Neural cell (in vitro differentiated cells): ENCODE measurements at regions not wholly inside any gene's neighbourhood (a gene's known extent, or its start where the extent isn't known, plus 50 kb on each side); places are given as distances from the start of the nearest gene placed in this dataset.

Source experiments
- H2AFZ ChIP-seq: fragments of 200-600, 300-800 bp; sonication (generic), shearing (Covaris generic); 2 replicates; pipeline ENCODE4 v1.6.0; 2014; ENCODE audit warnings: low read depth, mild to moderate bottlenecking, antibody characterized with exemption, low read length, moderate library complexity
- H3F3A ChIP-seq: fragments of 200-600 bp; shearing (Covaris generic); 2 replicates; pipeline ENCODE4 v1.6.1; 2016; ENCODE audit warnings: mild to moderate bottlenecking, moderate library complexity, mixed read lengths, antibody characterized with exemption, low read length; ENCODE audit not compliant: insufficient read depth, poor library complexity, severe bottlenecking
- H3K27ac ChIP-seq: fragments of 200-600, 300-800 bp; sonication (generic), shearing (Covaris generic); 2 replicates; pipeline ENCODE4 v1.5.1; 2014; ENCODE audit warnings: mild to moderate bottlenecking, low read length, moderate library complexity
- H3K27me3 ChIP-seq: fragments of 300-800, 200-600 bp; sonication (generic), shearing (Covaris generic); 2 replicates; pipeline ENCODE4 v1.6.0; 2014; ENCODE audit warnings: mild to moderate bottlenecking, low read depth, low read length, moderate library complexity; ENCODE audit not compliant: insufficient read depth
- H3K36me3 ChIP-seq: fragments of 300-800, 200-600 bp; sonication (generic), shearing (Covaris generic); 2 replicates; pipeline ENCODE4 v1.5.1; 2014; ENCODE audit warnings: mild to moderate bottlenecking, antibody characterized with exemption, low read length, moderate library complexity; ENCODE audit not compliant: insufficient read depth
- H3K4me2 ChIP-seq: fragments of 300-800, 200-600 bp; sonication (generic), shearing (Covaris generic); 2 replicates; pipeline ENCODE4 v1.6.0; 2014; ENCODE audit warnings: mild to moderate bottlenecking, low read length
- H3K4me3 ChIP-seq: fragments of 300-800, 200-600 bp; sonication (generic), shearing (Covaris generic); 2 replicates; pipeline ENCODE4 v1.5.1; 2014; ENCODE audit warnings: mild to moderate bottlenecking, low read length, moderate library complexity
- H3K79me2 ChIP-seq: fragments of 200-600 bp; shearing (Covaris generic); replicated peaks from 2 replicates; pipeline ENCODE4 v1.6.0; 2014; ENCODE audit warnings: mild to moderate bottlenecking, low read length, moderate library complexity; ENCODE audit not compliant: insufficient read depth
- H3K9ac ChIP-seq: fragments of 300-800, 200-600 bp; sonication (generic), shearing (Covaris generic); 2 replicates; pipeline ENCODE4 v1.6.1; 2016; ENCODE audit warnings: mild to moderate bottlenecking, low read length, mixed read lengths
- H3K9me2 ChIP-seq: fragments of 200-600 bp; shearing (Covaris generic); 2 replicates; pipeline ENCODE4 v1.6.1; 2016; ENCODE audit warnings: mild to moderate bottlenecking, low read length, mixed read lengths; ENCODE audit not compliant: insufficient read depth
- H3K9me3 ChIP-seq: fragments of 200-600, 300-800 bp; sonication (generic), shearing (Covaris generic); 2 replicates; pipeline ENCODE4 v1.6.1; 2016; ENCODE audit warnings: mild to moderate bottlenecking, mixed run types, low read length, moderate library complexity, mixed read lengths
- H4K20me1 ChIP-seq: fragments of 200-600 bp; shearing (Covaris generic); 2 replicates; pipeline ENCODE4 v1.6.1; 2016; ENCODE audit warnings: mild to moderate bottlenecking, mixed run types; ENCODE audit not compliant: insufficient read depth
- EP300 ChIP-seq: fragments of 450-650 bp; conservative IDR thresholded peaks from 2 replicates; pipeline ENCODE4 v1.6.1; 2014; ENCODE audit warnings: antibody characterized with exemption, mild to moderate bottlenecking, moderate library complexity; ENCODE audit not compliant: poor library complexity, severe bottlenecking
- EZH2 ChIP-seq: fragments of 200-600, 300-800 bp; shearing (Covaris generic), sonication (generic); IDR thresholded peaks from 2 replicates; pipeline ENCODE4 v1.6.1; 2014; ENCODE audit warnings: antibody characterized with exemption, low read length, borderline replicate concordance, mild to moderate bottlenecking; ENCODE audit not compliant: insufficient read depth, poor library complexity, severe bottlenecking
- MXI1 ChIP-seq: fragments of 450-650 bp; conservative IDR thresholded peaks from 2 replicates; pipeline ENCODE4 v1.6.1; 2014; ENCODE audit warnings: antibody characterized with exemption, mild to moderate bottlenecking; ENCODE audit not compliant: poor library complexity, severe bottlenecking
- POLR2AphosphoS5 ChIP-seq: IDR thresholded peaks from 2 replicates; pipeline ENCODE4 v1.6.1; 2012
- RAD21 ChIP-seq: fragments of 450-650 bp; conservative IDR thresholded peaks from 2 replicates; pipeline ENCODE4 v1.6.1; 2014; ENCODE audit warnings: antibody characterized with exemption, mild to moderate bottlenecking, moderate library complexity
- SMC3 ChIP-seq: fragments of 450-650 bp; conservative IDR thresholded peaks from 2 replicates; pipeline ENCODE4 v1.6.1; 2014; ENCODE audit warnings: antibody characterized with exemption, mild to moderate bottlenecking, moderate library complexity; ENCODE audit not compliant: poor library complexity
- TAF1 ChIP-seq: IDR thresholded peaks from 2 replicates; pipeline ENCODE4 v1.6.1; 2012; ENCODE audit warnings: low read depth
- TF ChIP-seq, protein P1 (sequence below): fragments of 450-650 bp; IDR thresholded peaks from 2 replicates; pipeline ENCODE4 v1.5.1; 2014; ENCODE audit warnings: antibody characterized with exemption, mild to moderate bottlenecking, moderate library complexity; ENCODE audit not compliant: poor library complexity, severe bottlenecking
- TF ChIP-seq, protein P2 (sequence below): IDR thresholded peaks from 2 replicates; pipeline ENCODE4 v1.6.1; 2012; ENCODE audit warnings: borderline replicate concordance

DNA sequence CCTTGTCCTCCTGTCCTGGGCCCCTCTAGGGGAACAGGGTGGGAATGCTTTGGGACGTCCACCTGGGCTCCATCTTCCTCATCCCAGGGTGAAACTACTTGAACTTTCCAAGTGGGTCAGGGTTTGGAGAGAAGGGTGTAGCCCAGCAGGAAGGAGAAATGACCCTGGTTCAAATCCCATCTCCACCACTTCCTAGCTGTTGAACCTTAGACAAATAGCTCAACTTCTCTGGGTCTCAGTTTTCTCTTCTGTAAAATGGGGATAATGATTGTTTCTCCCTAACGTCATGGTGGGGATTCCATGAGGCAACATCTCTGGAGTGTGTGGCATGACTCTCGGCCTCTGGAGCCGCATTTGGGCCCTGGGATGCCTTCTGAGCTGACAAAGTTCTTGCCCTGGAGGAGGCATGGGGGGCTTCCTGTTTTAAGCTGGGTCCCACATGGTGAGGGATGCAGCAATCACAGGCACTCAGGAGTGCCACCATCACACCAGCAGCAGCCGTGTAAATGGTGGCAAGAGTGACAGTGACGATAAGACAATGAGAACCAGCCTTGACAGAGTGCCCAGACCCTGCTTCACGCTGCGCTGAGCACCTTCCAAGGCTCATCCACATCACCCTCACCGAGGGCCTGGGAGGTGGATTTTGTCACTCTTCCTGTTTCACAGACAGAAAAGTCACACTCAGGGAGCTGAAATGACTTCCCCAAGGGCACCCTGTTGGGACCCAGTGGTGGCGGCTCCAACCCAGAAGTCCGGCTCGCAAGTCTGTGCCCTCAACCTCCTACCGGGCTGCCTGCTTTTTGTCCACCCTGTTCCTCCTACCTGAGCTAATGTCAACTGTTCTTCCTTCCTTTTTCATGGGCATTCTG, 69.5 kb upstream of the IER5L start (continued):
- TF ChIP-seq POLR2AphosphoS5 (no peak), TAF1 (no peak)

DNA sequence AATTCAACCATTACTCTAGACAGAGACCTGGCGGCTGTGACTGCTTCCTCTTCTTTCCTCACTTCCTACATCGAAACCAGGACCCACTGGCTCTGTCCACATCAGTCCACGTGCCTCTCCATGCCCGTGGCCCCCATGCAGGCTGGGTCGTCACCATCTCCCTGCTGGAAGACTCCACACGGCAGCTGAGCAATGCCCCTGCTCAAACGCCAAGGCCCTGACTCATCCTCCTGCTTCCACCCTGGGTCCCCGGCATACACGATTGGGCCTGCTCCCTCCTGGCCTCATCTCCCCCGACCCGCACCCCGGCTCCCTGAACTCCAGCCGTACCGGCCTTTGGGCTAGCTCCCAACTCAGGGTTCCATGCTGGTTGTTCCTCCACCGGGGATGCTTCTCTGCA, 67.2 kb upstream of the IER5L start:
- no peak overlapping the region for H3K4me2 ChIP-seq
- no peak overlapping the region for H3K27ac ChIP-seq
- H3K27me3 ChIP-seq = no peaks in the 10 kb centered on the region
- no peaks in the 10 kb centered on the region for H4K20me1 ChIP-seq
- TF ChIP-seq, protein P1, sequence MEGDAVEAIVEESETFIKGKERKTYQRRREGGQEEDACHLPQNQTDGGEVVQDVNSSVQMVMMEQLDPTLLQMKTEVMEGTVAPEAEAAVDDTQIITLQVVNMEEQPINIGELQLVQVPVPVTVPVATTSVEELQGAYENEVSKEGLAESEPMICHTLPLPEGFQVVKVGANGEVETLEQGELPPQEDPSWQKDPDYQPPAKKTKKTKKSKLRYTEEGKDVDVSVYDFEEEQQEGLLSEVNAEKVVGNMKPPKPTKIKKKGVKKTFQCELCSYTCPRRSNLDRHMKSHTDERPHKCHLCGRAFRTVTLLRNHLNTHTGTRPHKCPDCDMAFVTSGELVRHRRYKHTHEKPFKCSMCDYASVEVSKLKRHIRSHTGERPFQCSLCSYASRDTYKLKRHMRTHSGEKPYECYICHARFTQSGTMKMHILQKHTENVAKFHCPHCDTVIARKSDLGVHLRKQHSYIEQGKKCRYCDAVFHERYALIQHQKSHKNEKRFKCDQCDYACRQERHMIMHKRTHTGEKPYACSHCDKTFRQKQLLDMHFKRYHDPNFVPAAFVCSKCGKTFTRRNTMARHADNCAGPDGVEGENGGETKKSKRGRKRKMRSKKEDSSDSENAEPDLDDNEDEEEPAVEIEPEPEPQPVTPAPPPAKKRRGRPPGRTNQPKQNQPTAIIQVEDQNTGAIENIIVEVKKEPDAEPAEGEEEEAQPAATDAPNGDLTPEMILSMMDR = no peak
- TF ChIP-seq MXI1 (no peak), POLR2AphosphoS5 (no peak), RAD21 (no peak), TAF1 (no peak), EZH2 (no peak), SMC3 (no peak), EP300 (no peak)
- TF ChIP-seq, protein P2, sequence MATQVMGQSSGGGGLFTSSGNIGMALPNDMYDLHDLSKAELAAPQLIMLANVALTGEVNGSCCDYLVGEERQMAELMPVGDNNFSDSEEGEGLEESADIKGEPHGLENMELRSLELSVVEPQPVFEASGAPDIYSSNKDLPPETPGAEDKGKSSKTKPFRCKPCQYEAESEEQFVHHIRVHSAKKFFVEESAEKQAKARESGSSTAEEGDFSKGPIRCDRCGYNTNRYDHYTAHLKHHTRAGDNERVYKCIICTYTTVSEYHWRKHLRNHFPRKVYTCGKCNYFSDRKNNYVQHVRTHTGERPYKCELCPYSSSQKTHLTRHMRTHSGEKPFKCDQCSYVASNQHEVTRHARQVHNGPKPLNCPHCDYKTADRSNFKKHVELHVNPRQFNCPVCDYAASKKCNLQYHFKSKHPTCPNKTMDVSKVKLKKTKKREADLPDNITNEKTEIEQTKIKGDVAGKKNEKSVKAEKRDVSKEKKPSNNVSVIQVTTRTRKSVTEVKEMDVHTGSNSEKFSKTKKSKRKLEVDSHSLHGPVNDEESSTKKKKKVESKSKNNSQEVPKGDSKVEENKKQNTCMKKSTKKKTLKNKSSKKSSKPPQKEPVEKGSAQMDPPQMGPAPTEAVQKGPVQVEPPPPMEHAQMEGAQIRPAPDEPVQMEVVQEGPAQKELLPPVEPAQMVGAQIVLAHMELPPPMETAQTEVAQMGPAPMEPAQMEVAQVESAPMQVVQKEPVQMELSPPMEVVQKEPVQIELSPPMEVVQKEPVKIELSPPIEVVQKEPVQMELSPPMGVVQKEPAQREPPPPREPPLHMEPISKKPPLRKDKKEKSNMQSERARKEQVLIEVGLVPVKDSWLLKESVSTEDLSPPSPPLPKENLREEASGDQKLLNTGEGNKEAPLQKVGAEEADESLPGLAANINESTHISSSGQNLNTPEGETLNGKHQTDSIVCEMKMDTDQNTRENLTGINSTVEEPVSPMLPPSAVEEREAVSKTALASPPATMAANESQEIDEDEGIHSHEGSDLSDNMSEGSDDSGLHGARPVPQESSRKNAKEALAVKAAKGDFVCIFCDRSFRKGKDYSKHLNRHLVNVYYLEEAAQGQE = no peak
- no peak overlapping the region for H3K9ac ChIP-seq
- no peaks in the 10 kb centered on the region for H3K9me2 ChIP-seq
- no peaks in the 10 kb centered on the region for H3K79me2 ChIP-seq
- H3K9me3 ChIP-seq = no peaks in the 10 kb centered on the region
- no peak overlapping the region for H2AFZ ChIP-seq
- H3K36me3 ChIP-seq = no peaks in the 10 kb centered on the region
- no peaks in the 10 kb centered on the region for H3F3A ChIP-seq
- H3K4me3 ChIP-seq = no peak overlapping the region

DNA sequence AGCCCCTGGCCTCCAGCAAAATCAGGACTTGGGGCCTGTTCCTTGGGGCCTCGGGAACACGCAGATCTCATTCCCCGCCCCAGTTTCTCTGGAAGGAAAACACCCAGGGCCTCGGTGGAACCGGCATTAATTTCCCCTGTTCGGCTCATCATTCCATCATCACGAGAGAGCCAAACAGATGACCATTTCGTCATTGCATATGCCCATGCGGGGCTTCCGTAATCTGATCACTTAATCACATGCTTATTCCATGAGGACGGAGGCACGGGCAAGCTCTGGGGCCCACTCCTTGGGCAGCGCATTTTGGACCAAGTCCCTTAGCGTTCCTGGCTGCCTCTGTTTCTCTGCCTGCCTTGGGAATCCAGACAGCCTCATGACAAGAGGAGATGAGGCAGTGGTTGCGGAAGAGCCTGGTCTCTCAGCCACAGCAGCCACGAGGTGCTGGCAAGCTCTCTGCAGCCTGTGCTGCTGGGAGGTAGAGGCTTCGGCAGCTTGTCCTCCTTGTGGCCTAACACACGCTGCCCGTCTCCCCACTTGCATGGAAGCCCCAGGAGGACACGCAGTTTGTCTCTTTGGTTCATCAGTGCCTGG, 65.0 kb upstream of the IER5L start:
- Histone ChIP-seq H3K27me3 (no peaks in the 10 kb centered on the region), H3K9me2 (no peaks in the 10 kb centered on the region), H3K4me2 (no peak overlapping the region), H4K20me1 (no peaks in the 10 kb centered on the region), H3K9ac (no peak overlapping the region), H3K79me2 (no peaks in the 10 kb centered on the region), H2AFZ (no peak overlapping the region), H3K4me3 (no peak overlapping the region), H3K9me3 (no peaks in the 10 kb centered on the region), H3K36me3 (no peaks in the 10 kb centered on the region), H3F3A (no peaks in the 10 kb centered on the region), H3K27ac (no peak overlapping the region)
- TF ChIP-seq EP300 (no peak), TAF1 (no peak), POLR2AphosphoS5 (no peak), SMC3 (no peak), RAD21 (no peak), EZH2 (no peak), MXI1 (no peak)
- TF ChIP-seq, protein P2 = no peak
- TF ChIP-seq, protein P1 = no peak
